ENCODE measurements at regions not wholly inside any gene's neighbourhood (a gene's known extent, or its start where the extent isn't known, plus 50 kb on each side); places are given as distances from the start of the nearest gene placed in this dataset.

- ATAC-seq, result no peak
- H3K27ac ChIP-seq, result no peak overlapping the region
- peaks cover 0 to 3% of the 10 kb centered on the region in 2 donors for H3K27me3 ChIP-seq
- DNase-seq, result no peak
- 11 to 14% methylated on average over 1 of the region's 1 CpG for WGBS, 2 donors
- H3K4me3 ChIP-seq, result no peak overlapping the region
- H3K36me3 ChIP-seq (replicated peaks in 1 of 2; ENCODE audit: insufficient read depth in 1 of 2, low read depth in 2 of 2), result no peaks in the 10 kb centered on the region
- TF ChIP-seq POLR2A (IDR thresholded peaks at IDR 0.05), result no peak
- no peak for TF ChIP-seq CTCF (IDR thresholded peaks at IDR 0.05)
- intact Hi-C loops (cut with DNase I), result no loop called here
- no peaks in the 10 kb centered on the region for H3K4me1 ChIP-seq
- no peaks in the 10 kb centered on the region for H3K9me3 ChIP-seq
Measured at GRCh38 chr6:90656325-90656724, 69.5 kb upstream of the MAP3K7 start.

- Histone ChIP-seq H3K9me3 (no peaks in the 10 kb centered on the region), H3K27me3 (peaks cover 0 to 3% of the 10 kb centered on the region in 2 donors), H3K4me3 (no peak overlapping the region), H3K27ac (no peak overlapping the region), H3K4me1 (no peaks in the 10 kb centered on the region), H3K36me3 (replicated peaks in 1 of 2; ENCODE audit: insufficient read depth in 1 of 2, low read depth in 2 of 2) (no peaks in the 10 kb centered on the region)
- whole genome bisulfite sequencing, 2 donors, result 74 to 85% methylated on average over 5 of the region's 5 CpGs
- TF ChIP-seq POLR2A (IDR thresholded peaks at IDR 0.05) (no peak), CTCF (IDR thresholded peaks at IDR 0.05) (no peak)
- ATAC-seq (no peak), DNase-seq (no peak)
- intact Hi-C loops (cut with DNase I), result no loop called here
Measured at GRCh38 chr6:90654806-90655205, 67.9 kb upstream of the MAP3K7 start.

- no peak for DNase-seq
- ATAC-seq, result no peak
- WGBS, 2 donors, result 46 to 58% methylated on average over 8 of the region's 8 CpGs
- no peak overlapping the region for H3K27ac ChIP-seq
- intact Hi-C loops (cut with DNase I), result no loop called here
- no peaks in the 10 kb centered on the region for H3K36me3 ChIP-seq (replicated peaks in 1 of 2; ENCODE audit: insufficient read depth in 1 of 2, low read depth in 2 of 2)
- no peaks in the 10 kb centered on the region for H3K9me3 ChIP-seq
- H3K4me1 ChIP-seq, result no peaks in the 10 kb centered on the region
- H3K27me3 ChIP-seq, result peaks cover 0 to 3% of the 10 kb centered on the region in 2 donors
- H3K4me3 ChIP-seq, result no peak overlapping the region
- TF ChIP-seq POLR2A (IDR thresholded peaks at IDR 0.05) (no peak), CTCF (IDR thresholded peaks at IDR 0.05) (no peak)
Measured at GRCh38 chr6:90654166-90654565, 67.3 kb upstream of the MAP3K7 start.

GRCh38 chr6:90653750-90654149, 66.9 kb upstream of the MAP3K7 start:
- WGBS, 2 donors, result 42 to 46% methylated on average over 5 of the region's 5 CpGs
- no peak for ATAC-seq

More at GRCh38 chr6:90653750-90654149, 66.9 kb upstream of the MAP3K7 start:
- no peak overlapping the region for H3K4me3 ChIP-seq
- intact Hi-C loops (cut with DNase I), result no loop called here
- no peak overlapping the region for H3K27ac ChIP-seq
- H3K4me1 ChIP-seq, result no peaks in the 10 kb centered on the region
- TF ChIP-seq POLR2A (IDR thresholded peaks at IDR 0.05) (no peak), CTCF (IDR thresholded peaks at IDR 0.05) (no peak)
- H3K9me3 ChIP-seq, result no peaks in the 10 kb centered on the region
- no peak for DNase-seq
- no peaks in the 10 kb centered on the region for H3K36me3 ChIP-seq (replicated peaks in 1 of 2; ENCODE audit: insufficient read depth in 1 of 2, low read depth in 2 of 2)
- peaks cover 0 to 3% of the 10 kb centered on the region in 2 donors for H3K27me3 ChIP-seq

Measured in body of pancreas (tissue), 4 donors.